Gastrocnemius medialis (tissue), 4 donors: ENCODE measurements at regions not wholly inside any gene's neighbourhood (a gene's known extent, or its start where the extent isn't known, plus 50 kb on each side); places are given as distances from the start of the nearest gene placed in this dataset.

Source experiments
- POLR2A ChIP-seq, 2 donors: fragments of 450-650 bp; IDR thresholded peaks; one replicate each; pipeline ENCODE4 v1.6.1; 2017; ENCODE audit warnings: antibody characterized with exemption in 2 of 2, mild to moderate bottlenecking in 2 of 2, moderate library complexity in 2 of 2
- TF ChIP-seq, protein P1 (sequence below), 5 experiments: fragments of 450-650 bp in 3 of 5; fragments of 200-600 bp in 2 of 5; sonication (generic) in 2 of 5; IDR thresholded peaks in 4 of 5; conservative IDR thresholded peaks in 1 of 5; 1 replicate in 4 of 5; 2 replicates in 1 of 5; pipeline ENCODE4 v1.5.1; 2016 to 2019; ENCODE audit warnings: antibody characterized with exemption in 5 of 5, mild to moderate bottlenecking in 3 of 5, moderate library complexity in 3 of 5

DNA sequence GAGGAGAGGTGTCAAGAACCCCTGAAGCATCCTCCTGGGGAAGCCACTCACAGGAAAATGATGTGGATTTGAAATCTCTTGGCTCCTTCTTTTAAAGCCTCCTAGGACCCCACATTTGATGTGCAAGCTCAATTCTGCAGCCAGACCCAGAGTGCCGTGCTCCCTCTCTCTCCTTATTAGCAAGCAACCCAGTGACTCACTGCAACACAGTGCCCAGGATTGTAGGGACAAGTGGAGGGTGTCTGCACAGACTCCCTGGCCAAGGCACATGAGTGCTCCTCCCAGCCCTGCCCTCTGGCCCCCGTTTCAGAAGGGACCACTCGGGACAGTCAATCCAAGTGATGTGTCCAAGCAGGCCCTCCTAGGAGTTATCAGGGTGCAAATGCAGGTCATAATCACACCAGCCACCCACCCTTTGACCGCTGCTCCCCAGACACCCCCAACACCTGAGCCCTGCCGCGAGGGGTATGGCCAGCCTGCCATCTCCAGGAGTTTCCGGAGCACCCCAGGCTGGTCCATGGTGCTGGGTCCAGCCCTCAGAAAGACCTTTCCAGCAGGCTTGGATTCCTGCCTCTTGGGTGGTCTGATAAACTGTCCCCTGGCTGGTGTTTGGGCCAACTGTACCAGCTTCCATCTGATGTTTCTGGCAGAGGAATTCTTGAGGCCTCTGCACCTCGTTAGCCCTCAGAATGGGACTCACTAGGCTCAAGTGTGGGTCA lies 54.5 kb upstream of the CXCL12 start:
- TF ChIP-seq, protein P1, sequence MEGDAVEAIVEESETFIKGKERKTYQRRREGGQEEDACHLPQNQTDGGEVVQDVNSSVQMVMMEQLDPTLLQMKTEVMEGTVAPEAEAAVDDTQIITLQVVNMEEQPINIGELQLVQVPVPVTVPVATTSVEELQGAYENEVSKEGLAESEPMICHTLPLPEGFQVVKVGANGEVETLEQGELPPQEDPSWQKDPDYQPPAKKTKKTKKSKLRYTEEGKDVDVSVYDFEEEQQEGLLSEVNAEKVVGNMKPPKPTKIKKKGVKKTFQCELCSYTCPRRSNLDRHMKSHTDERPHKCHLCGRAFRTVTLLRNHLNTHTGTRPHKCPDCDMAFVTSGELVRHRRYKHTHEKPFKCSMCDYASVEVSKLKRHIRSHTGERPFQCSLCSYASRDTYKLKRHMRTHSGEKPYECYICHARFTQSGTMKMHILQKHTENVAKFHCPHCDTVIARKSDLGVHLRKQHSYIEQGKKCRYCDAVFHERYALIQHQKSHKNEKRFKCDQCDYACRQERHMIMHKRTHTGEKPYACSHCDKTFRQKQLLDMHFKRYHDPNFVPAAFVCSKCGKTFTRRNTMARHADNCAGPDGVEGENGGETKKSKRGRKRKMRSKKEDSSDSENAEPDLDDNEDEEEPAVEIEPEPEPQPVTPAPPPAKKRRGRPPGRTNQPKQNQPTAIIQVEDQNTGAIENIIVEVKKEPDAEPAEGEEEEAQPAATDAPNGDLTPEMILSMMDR (IDR thresholded peaks at IDR 0.05 in 4 of 5, conservative IDR thresholded peaks at IDR 0.05 in 1 of 5), result no peak
- TF ChIP-seq POLR2A (IDR thresholded peaks at IDR 0.05), result no peak
